ENCODE measurements at regions not wholly inside any gene's neighbourhood (a gene's known extent, or its start where the extent isn't known, plus 50 kb on each side); places are given as distances from the start of the nearest gene placed in this dataset.

- TF ChIP-seq CTCF (IDR thresholded peaks at IDR 0.05; ENCODE audit: low read length) = no peak
- no peak for TF ChIP-seq EZH2 (IDR thresholded peaks at IDR 0.05; ENCODE audit: borderline replicate concordance, low read length)
These were observed 132.6 kb upstream of the NAMPT start for GRCh38 chr7:106417273-106417902.
